DLD1 (cell line): ENCODE measurements at regions not wholly inside any gene's neighbourhood (a gene's known extent, or its start where the extent isn't known, plus 50 kb on each side); places are given as distances from the start of the nearest gene placed in this dataset.

Source experiments
- in situ Hi-C: cut with HindIII; loops from 2 replicates; pipeline ENCODE4 v1.10.0; 2017; ENCODE audit warnings: low sequenced_read_pairs

- in situ Hi-C loops, result no loop called here
Observed at GRCh38 chr18:76657911-76658470, 162.9 kb upstream of the ZNF516 start.

GRCh38 chr18:76656925-76657827 is 162.1 kb upstream of the ZNF516 start:
- in situ Hi-C loops, result no loop called here

GRCh38 chr18:76654577-76654976 is 159.5 kb upstream of the ZNF516 start:
- in situ Hi-C loops, result no loop called here

- in situ Hi-C loops, result no loop called here
Observed at GRCh38 chr18:76647322-76647721, 152.3 kb upstream of the ZNF516 start.

GRCh38 chr18:76644580-76644979 is 149.5 kb upstream of the ZNF516 start:
- in situ Hi-C loops, result no loop called here

GRCh38 chr18:76643996-76644395 is 149.0 kb upstream of the ZNF516 start:
- in situ Hi-C loops, result no loop called here

GRCh38 chr18:76643199-76643598 is 148.2 kb upstream of the ZNF516 start:
- in situ Hi-C loops, result no loop called here

- in situ Hi-C loops, result no loop called here
Observed at GRCh38 chr18:76640438-76640837, 145.4 kb upstream of the ZNF516 start.

- in situ Hi-C loops, result no loop called here
Observed at GRCh38 chr18:76634564-76634963, 139.5 kb upstream of the ZNF516 start.

GRCh38 chr18:76633588-76634269 is 138.7 kb upstream of the ZNF516 start:
- in situ Hi-C loops, result no loop called here

- in situ Hi-C loops, result no loop called here
Observed at GRCh38 chr18:76627444-76627843, 132.4 kb upstream of the ZNF516 start.

GRCh38 chr18:76626991-76627390 is 131.9 kb upstream of the ZNF516 start:
- in situ Hi-C loops, result no loop called here

GRCh38 chr18:76622651-76623050 is 127.6 kb upstream of the ZNF516 start:
- in situ Hi-C loops, result no loop called here

- in situ Hi-C loops, result no loop called here
Observed at GRCh38 chr18:76621782-76622495, 126.9 kb upstream of the ZNF516 start.

- in situ Hi-C loops, result no loop called here
Observed at GRCh38 chr18:76621226-76621625, 126.2 kb upstream of the ZNF516 start.

GRCh38 chr18:76620321-76621170 is 125.5 kb upstream of the ZNF516 start:
- in situ Hi-C loops, result no loop called here

GRCh38 chr18:76619621-76620315 is 124.7 kb upstream of the ZNF516 start:
- in situ Hi-C loops, result no loop called here

GRCh38 chr18:76619261-76619620 is 124.2 kb upstream of the ZNF516 start:
- in situ Hi-C loops, result no loop called here

GRCh38 chr18:76618721-76619120 is 123.7 kb upstream of the ZNF516 start:
- in situ Hi-C loops, result no loop called here

- in situ Hi-C loops, result no loop called here
Observed at GRCh38 chr18:76616373-76616772, 121.3 kb upstream of the ZNF516 start.
